MM.1S (cell line): ENCODE measurements at regions not wholly inside any gene's neighbourhood (a gene's known extent, or its start where the extent isn't known, plus 50 kb on each side); places are given as distances from the start of the nearest gene placed in this dataset.

ENCODE experiments used
- DNase-seq: peaks from one replicate; pipeline ENCODE4 v3.0.0-alpha.2; 2015
- H2AFZ ChIP-seq: fragments of 300-600 bp; sonication (generic); 2 replicates; pipeline ENCODE4 v1.6.0; 2016; ENCODE audit warnings: antibody characterized with exemption, low read length
- H3F3A ChIP-seq: fragments of 300-600 bp; sonication (generic); 2 replicates; pipeline ENCODE4 v1.6.1; 2016; ENCODE audit warnings: mild to moderate bottlenecking, antibody characterized with exemption, low read length, moderate library complexity, mixed read lengths; ENCODE audit not compliant: insufficient read depth
- H3K27ac ChIP-seq: fragments of 300-600 bp; sonication (generic); 2 replicates; pipeline ENCODE4 v1.5.1; 2016; ENCODE audit warnings: mild to moderate bottlenecking, low read length
- H3K27me3 ChIP-seq: fragments of 300-600 bp; sonication (generic); replicated peaks from 2 replicates; pipeline ENCODE4 v1.6.0; 2016; ENCODE audit warnings: low read length; ENCODE audit not compliant: insufficient read depth
- H3K36me3 ChIP-seq: fragments of 300-600 bp; sonication (generic); replicated peaks from 2 replicates; pipeline ENCODE4 v1.6.1; 2016; ENCODE audit warnings: mild to moderate bottlenecking, low read length, mixed read lengths; ENCODE audit not compliant: insufficient read depth
- H3K4me1 ChIP-seq: fragments of 300-600 bp; sonication (generic); 2 replicates; pipeline ENCODE4 v1.6.1; 2016; ENCODE audit warnings: low read length, mixed read lengths
- H3K4me2 ChIP-seq: fragments of 300-600 bp; sonication (generic); 2 replicates; pipeline ENCODE4 v1.6.0; 2016; ENCODE audit warnings: low read depth, low read length
- H3K4me3 ChIP-seq: fragments of 300-600 bp; sonication (generic); 2 replicates; pipeline ENCODE4 v1.5.1; 2016; ENCODE audit warnings: low read length, mixed read lengths
- H3K79me2 ChIP-seq: fragments of 300-600 bp; sonication (generic); 2 replicates; pipeline ENCODE4 v1.6.1; 2016; ENCODE audit warnings: mixed run types, low read length, mixed read lengths
- H3K9ac ChIP-seq: fragments of 300-600 bp; sonication (generic); 2 replicates; pipeline ENCODE4 v1.6.1; 2016; ENCODE audit warnings: low read length, mixed read lengths
- H3K9me2 ChIP-seq: fragments of 300-600 bp; sonication (generic); replicated peaks from 2 replicates; pipeline ENCODE4 v1.6.1; 2016; ENCODE audit warnings: mild to moderate bottlenecking, low read length, mixed read lengths; ENCODE audit not compliant: insufficient read depth
- H3K9me3 ChIP-seq: fragments of 300-600 bp; sonication (generic); replicated peaks from 2 replicates; pipeline ENCODE4 v1.6.1; 2016; ENCODE audit warnings: mild to moderate bottlenecking, low read length, mixed read lengths; ENCODE audit not compliant: insufficient read depth
- H4K20me1 ChIP-seq: fragments of 300-600 bp; sonication (generic); 2 replicates; pipeline ENCODE4 v1.6.1; 2016; ENCODE audit warnings: mild to moderate bottlenecking, low read length, moderate library complexity, mixed read lengths; ENCODE audit not compliant: insufficient read depth
- CTCF ChIP-seq: fragments of 300-600 bp; sonication (generic); IDR thresholded peaks from 2 replicates; pipeline ENCODE4 v1.5.1; 2016; ENCODE audit warnings: antibody characterized with exemption, low read length, mixed read lengths
- EZH2 ChIP-seq: fragments of 300-600 bp; sonication (generic); optimal IDR thresholded peaks from 2 replicates; pipeline ENCODE3; 2017; ENCODE audit warnings: low read depth, mild to moderate bottlenecking, antibody characterized with exemption, low read length, mixed read lengths
- EZH2phosphoT487 ChIP-seq: fragments of 300-600 bp; sonication (generic); IDR thresholded peaks from 2 replicates; pipeline ENCODE4 v1.6.1; 2018; ENCODE audit warnings: antibody characterized with exemption, low read length

GRCh38 chr19:28427376-28428083 is 785.4 kb downstream of the UQCRFS1 start:
- Histone ChIP-seq H3K4me1 (peaks cover 6% of the 10 kb centered on the region; the same call in 1 of the 2 replicates), H3K27ac (no peak overlapping the region), H3K4me2 (no peak overlapping the region), H3K9me2 (no peaks in the 10 kb centered on the region), H3K27me3 (no peaks in the 10 kb centered on the region), H3K79me2 (no peaks in the 10 kb centered on the region), H3K36me3 (no peaks in the 10 kb centered on the region), H3K4me3 (no peak overlapping the region), H3K9ac (no peak overlapping the region), H3K9me3 (no peaks in the 10 kb centered on the region), H3F3A (no peaks in the 10 kb centered on the region), H2AFZ (no peak overlapping the region), H4K20me1 (no peaks in the 10 kb centered on the region)
- DNase-seq, result no peak
- TF ChIP-seq EZH2, result no peak
- TF ChIP-seq CTCF, result no peak
- TF ChIP-seq EZH2phosphoT487, result no peak

- peaks cover 6% of the 10 kb centered on the region; the same call in 1 of the 2 replicates for H3K4me1 ChIP-seq
- no peak overlapping the region for H2AFZ ChIP-seq
- no peaks in the 10 kb centered on the region for H3F3A ChIP-seq
- H3K27ac ChIP-seq, result no peak overlapping the region
- no peak overlapping the region for H3K4me3 ChIP-seq
- H3K79me2 ChIP-seq, result no peaks in the 10 kb centered on the region
- no peaks in the 10 kb centered on the region for H3K9me3 ChIP-seq
- H3K4me2 ChIP-seq, result no peak overlapping the region
- no peaks in the 10 kb centered on the region for H3K9me2 ChIP-seq
- no peaks in the 10 kb centered on the region for H4K20me1 ChIP-seq
- DNase-seq, result no peak
- TF ChIP-seq EZH2 (no peak), EZH2phosphoT487 (no peak), CTCF (no peak)
- no peaks in the 10 kb centered on the region for H3K36me3 ChIP-seq
- H3K27me3 ChIP-seq, result no peaks in the 10 kb centered on the region
- no peak overlapping the region for H3K9ac ChIP-seq
Observed at GRCh38 chr19:28426730-28427225, 786.2 kb downstream of the UQCRFS1 start.

- no peak overlapping the region for H3K27ac ChIP-seq
- DNase-seq, result no peak
Observed at GRCh38 chr19:28426110-28426729, 786.7 kb downstream of the UQCRFS1 start.

More at GRCh38 chr19:28426110-28426729, 786.7 kb downstream of the UQCRFS1 start:
- no peaks in the 10 kb centered on the region for H4K20me1 ChIP-seq
- H3K4me3 ChIP-seq, result no peak overlapping the region
- H3K36me3 ChIP-seq, result no peaks in the 10 kb centered on the region
- H3K9ac ChIP-seq, result no peak overlapping the region
- H3K9me3 ChIP-seq, result no peaks in the 10 kb centered on the region
- no peak overlapping the region for H2AFZ ChIP-seq
- no peaks in the 10 kb centered on the region for H3K79me2 ChIP-seq
- no peaks in the 10 kb centered on the region for H3K9me2 ChIP-seq
- H3K4me1 ChIP-seq, result peaks cover 6% of the 10 kb centered on the region; the same call in 1 of the 2 replicates
- H3K27me3 ChIP-seq, result no peaks in the 10 kb centered on the region
- no peak overlapping the region for H3K4me2 ChIP-seq
- no peaks in the 10 kb centered on the region for H3F3A ChIP-seq
- TF ChIP-seq EZH2phosphoT487 (no peak), CTCF (no peak), EZH2 (no peak)
